ENCODE measurements at regions not wholly inside any gene's neighbourhood (a gene's known extent, or its start where the extent isn't known, plus 50 kb on each side); places are given as distances from the start of the nearest gene placed in this dataset.

GRCh38 chr2:111225856-111226255 is 105.1 kb downstream of the BCL2L11 start:
- Histone ChIP-seq H3K9me3 (ENCODE audit: control insufficient read depth, insufficient read depth, low read length) (peaks cover 9% of the 10 kb centered on the region), H3K27me3 (ENCODE audit: control insufficient read depth, insufficient read depth, low read length) (no peaks in the 10 kb centered on the region), H3K4me3 (ENCODE audit: low read depth, low read length) (no peak overlapping the region), H3K27ac (ENCODE audit: low read depth, low read length) (no peak overlapping the region)
- POLR2A ChIA-PET, result no interaction called here
- TF ChIP-seq CTCF (IDR thresholded peaks at IDR 0.05; ENCODE audit: low read depth, low read length), result no peak
- CTCF ChIA-PET, result no interaction called here
- no peak for DNase-seq (ENCODE audit: low read depth, low spot score)

DNA sequence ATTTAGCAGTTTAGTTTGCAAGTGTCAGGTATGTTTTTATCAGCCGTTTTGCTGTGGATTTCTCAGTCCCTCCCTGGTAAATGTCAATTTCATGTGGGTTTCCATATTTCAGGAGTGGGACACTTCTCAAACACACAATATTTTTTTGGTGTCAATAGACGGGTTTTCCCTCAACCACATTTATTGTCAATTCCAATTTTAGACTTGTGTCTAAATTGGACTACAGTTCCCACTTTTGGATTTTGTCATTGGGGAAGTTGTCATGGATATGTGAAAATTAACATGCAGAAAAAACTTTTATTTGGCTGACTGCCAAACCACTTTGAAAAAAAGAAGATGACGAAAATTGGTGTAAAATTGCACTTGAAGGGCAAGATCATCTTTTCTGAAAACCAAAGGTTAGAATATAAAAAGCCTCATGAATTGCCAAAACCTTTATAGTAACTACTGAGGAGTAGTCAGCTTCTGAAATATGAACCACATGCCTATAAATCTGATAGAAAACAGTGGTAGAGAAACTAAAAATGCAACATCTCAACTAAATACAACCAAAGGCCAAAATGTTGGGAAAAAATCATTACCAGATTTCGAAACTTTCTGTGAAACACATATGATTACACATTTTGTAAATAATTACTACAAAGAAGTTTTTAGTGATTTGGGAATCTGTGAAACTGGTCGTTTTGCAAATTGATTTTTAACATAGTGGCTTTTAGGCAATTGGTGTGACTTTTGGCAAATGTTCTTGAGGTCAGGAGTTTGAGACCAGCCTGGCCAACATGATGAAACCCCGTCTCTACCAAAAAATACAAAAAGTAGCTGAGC is 106.4 kb downstream of the BCL2L11 start:
- H3K4me3 ChIP-seq (ENCODE audit: low read depth, low read length), result no peak overlapping the region
- DNase-seq (ENCODE audit: low read depth, low spot score), result no peak
- no peak for TF ChIP-seq CTCF (IDR thresholded peaks at IDR 0.05; ENCODE audit: low read depth, low read length)
- CTCF ChIA-PET, result interaction anchor here (1.4 kb wide), 1 partner anchor 9 kb away, joined by 3 read pairs; no protein-coding TSS in a partner anchor
- peaks cover 9% of the 10 kb centered on the region for H3K9me3 ChIP-seq (ENCODE audit: control insufficient read depth, insufficient read depth, low read length)
- H3K27me3 ChIP-seq (ENCODE audit: control insufficient read depth, insufficient read depth, low read length), result no peaks in the 10 kb centered on the region
- POLR2A ChIA-PET, result no interaction called here
- H3K27ac ChIP-seq (ENCODE audit: low read depth, low read length), result peak overlapping the region; percentile 11

- no peak for TF ChIP-seq CTCF (IDR thresholded peaks at IDR 0.05; ENCODE audit: low read depth, low read length)
Observed at GRCh38 chr2:111227716-111228141, 107.0 kb downstream of the BCL2L11 start.

DNA sequence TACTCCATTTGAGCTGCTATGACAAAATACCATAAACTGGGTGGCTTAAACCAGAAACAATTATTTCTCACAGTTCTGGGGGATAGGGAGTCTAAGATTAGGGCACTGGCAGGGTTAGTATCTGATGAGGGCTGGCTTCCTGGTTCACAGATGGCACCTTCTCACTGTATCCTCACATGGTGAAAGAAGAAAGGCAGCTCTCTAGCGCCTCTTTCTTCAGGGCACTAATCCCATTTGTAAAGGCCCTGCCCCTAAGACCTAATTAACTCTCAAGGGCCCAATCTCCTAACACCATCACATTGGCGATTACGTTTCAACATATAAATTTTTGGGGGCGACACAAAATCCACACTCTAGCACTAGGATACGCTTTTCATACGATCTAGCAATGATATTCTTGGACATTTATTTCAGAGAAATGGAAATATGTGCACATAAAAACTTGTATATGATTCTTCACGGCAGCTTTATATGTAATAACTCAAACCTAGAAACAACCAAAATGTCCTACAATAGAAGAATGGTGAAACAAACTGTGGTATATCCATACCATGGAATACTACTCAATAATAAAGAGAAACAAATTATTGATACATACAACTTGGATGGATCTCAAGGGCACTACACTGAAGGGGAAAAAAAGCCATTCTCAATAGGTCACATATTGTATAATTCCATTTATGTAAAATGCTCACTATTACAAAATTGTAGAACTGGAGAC is 111.0 kb downstream of the BCL2L11 start:
- POLR2A ChIA-PET, result no interaction called here
- H3K27me3 ChIP-seq (ENCODE audit: control insufficient read depth, insufficient read depth, low read length), result no peaks in the 10 kb centered on the region
- CTCF ChIA-PET, result no interaction called here
- H3K27ac ChIP-seq (ENCODE audit: low read depth, low read length), result no peak overlapping the region
- DNase-seq (ENCODE audit: low read depth, low spot score), result no peak
- H3K9me3 ChIP-seq (ENCODE audit: control insufficient read depth, insufficient read depth, low read length), result peaks cover 6% of the 10 kb centered on the region
- no peak for TF ChIP-seq CTCF (IDR thresholded peaks at IDR 0.05; ENCODE audit: low read depth, low read length)
- H3K4me3 ChIP-seq (ENCODE audit: low read depth, low read length), result no peak overlapping the region

More at GRCh38 chr2:111227716-111228141, 107.0 kb downstream of the BCL2L11 start:
- DNase-seq (ENCODE audit: low read depth, low spot score), result peak; percentile 26
- Histone ChIP-seq H3K27ac (ENCODE audit: low read depth, low read length) (peak overlapping the region; percentile 11), H3K9me3 (ENCODE audit: control insufficient read depth, insufficient read depth, low read length) (peaks cover 12% of the 10 kb centered on the region), H3K27me3 (ENCODE audit: control insufficient read depth, insufficient read depth, low read length) (no peaks in the 10 kb centered on the region), H3K4me3 (ENCODE audit: low read depth, low read length) (no peak overlapping the region)
- ChIA-PET POLR2A (no interaction called here), CTCF (interaction anchor here (1.4 kb wide), 1 partner anchor 10 kb away, joined by 3 read pairs; no protein-coding TSS in a partner anchor)
